ENCODE measurements at regions not wholly inside any gene's neighbourhood (a gene's known extent, or its start where the extent isn't known, plus 50 kb on each side); places are given as distances from the start of the nearest gene placed in this dataset.

DNA sequence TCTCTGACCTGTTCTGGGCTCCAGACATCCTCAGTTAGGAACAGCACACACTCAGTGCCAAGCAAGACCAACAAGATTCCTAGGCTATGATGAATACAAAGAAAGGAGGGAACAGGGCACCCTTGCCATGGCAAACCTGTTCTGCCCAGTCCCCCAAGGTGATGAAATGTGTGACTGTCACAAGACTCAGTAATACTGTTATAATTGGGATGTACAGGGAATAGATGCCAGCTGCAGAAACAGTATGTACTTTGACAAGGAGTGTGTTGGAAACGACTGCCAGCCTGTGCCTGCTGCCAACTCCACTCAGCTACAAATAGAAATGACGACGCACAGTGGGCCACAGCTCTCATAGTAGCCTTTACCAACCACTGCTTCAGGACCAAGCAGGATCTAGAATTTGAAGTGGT lies 453.0 kb downstream of the EFNA5 start:
- WGBS, 2 experiments (ENCODE audit: insufficient coverage in 1 of 2, insufficient read length in 1 of 2), result 90 to 93% methylated on average over 3 of the region's 3 CpGs
- no peaks in the 10 kb centered on the region for H3K4me1 Mint-ChIP-seq
- H3K27me3 ChIP-seq (ENCODE audit: control insufficient read depth, insufficient read depth, low read length, poor library complexity, severe bottlenecking), result no peaks in the 10 kb centered on the region

DNA sequence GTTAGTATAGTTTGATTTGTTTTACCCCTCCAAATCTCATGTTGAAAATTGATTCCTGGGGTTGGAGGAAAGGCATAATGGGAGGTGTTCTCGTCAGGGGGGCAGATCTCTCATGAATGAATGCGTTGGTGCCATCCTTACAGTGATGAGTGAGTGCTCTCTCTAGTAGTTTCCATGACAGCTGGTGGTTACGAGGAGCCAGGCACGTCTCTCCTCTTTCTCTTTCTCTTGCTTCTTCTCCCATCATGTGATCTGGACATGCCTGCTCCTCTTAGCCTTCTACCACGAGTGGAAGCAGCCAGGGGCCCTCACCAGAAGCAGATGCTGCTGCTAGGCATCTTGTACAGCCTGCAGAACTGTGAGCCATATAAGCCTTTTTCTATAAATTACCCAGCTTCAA lies 454.1 kb downstream of the EFNA5 start:
- H3K9me3 ChIP-seq (ENCODE audit: control insufficient read depth, low read length), result no peaks in the 10 kb centered on the region
- no peak overlapping the region for H3K4me3 ChIP-seq (ENCODE audit: low read length)
- Mint-ChIP-seq H3K36me3 (ENCODE audit: low read depth) (no peaks in the 10 kb centered on the region), H3K9me3 (no peaks in the 10 kb centered on the region), H3K27me3 (ENCODE audit: insufficient read depth) (no peaks in the 10 kb centered on the region), H3K4me1 (no peaks in the 10 kb centered on the region), H3K27ac (no peak overlapping the region), H3K4me3 (no peak overlapping the region)
- DNase-seq, result no peak
- TF ChIP-seq, protein P1, sequence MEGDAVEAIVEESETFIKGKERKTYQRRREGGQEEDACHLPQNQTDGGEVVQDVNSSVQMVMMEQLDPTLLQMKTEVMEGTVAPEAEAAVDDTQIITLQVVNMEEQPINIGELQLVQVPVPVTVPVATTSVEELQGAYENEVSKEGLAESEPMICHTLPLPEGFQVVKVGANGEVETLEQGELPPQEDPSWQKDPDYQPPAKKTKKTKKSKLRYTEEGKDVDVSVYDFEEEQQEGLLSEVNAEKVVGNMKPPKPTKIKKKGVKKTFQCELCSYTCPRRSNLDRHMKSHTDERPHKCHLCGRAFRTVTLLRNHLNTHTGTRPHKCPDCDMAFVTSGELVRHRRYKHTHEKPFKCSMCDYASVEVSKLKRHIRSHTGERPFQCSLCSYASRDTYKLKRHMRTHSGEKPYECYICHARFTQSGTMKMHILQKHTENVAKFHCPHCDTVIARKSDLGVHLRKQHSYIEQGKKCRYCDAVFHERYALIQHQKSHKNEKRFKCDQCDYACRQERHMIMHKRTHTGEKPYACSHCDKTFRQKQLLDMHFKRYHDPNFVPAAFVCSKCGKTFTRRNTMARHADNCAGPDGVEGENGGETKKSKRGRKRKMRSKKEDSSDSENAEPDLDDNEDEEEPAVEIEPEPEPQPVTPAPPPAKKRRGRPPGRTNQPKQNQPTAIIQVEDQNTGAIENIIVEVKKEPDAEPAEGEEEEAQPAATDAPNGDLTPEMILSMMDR (conservative IDR thresholded peaks at IDR 0.05), result no peak
- H3K27ac ChIP-seq (ENCODE audit: low read depth, low read length), result no peak overlapping the region
- no peaks in the 10 kb centered on the region for H3K27me3 ChIP-seq (ENCODE audit: control insufficient read depth, insufficient read depth, low read length, poor library complexity, severe bottlenecking)
- WGBS, 2 experiments (ENCODE audit: insufficient coverage in 1 of 2, insufficient read length in 1 of 2), result 78 to 100% methylated on average over 3 to 5 of the region's 5 CpGs
- no peaks in the 10 kb centered on the region for H3K4me1 ChIP-seq (ENCODE audit: control insufficient read depth, insufficient read depth, low read length)
- H3K9ac ChIP-seq (ENCODE audit: extremely low read depth, low read length, poor library complexity, severe bottlenecking), result no peak overlapping the region
- H3K36me3 ChIP-seq (ENCODE audit: control insufficient read depth, insufficient read depth, low read length), result no peaks in the 10 kb centered on the region

More for the DNA sequence above, 453.0 kb downstream of the EFNA5 start:
- Histone ChIP-seq H3K4me1 (ENCODE audit: control insufficient read depth, insufficient read depth, low read length) (no peaks in the 10 kb centered on the region), H3K27ac (ENCODE audit: low read depth, low read length) (no peak overlapping the region), H3K4me3 (ENCODE audit: low read length) (no peak overlapping the region), H3K9me3 (ENCODE audit: control insufficient read depth, low read length) (no peaks in the 10 kb centered on the region), H3K9ac (ENCODE audit: extremely low read depth, low read length, poor library complexity, severe bottlenecking) (no peak overlapping the region), H3K36me3 (ENCODE audit: control insufficient read depth, insufficient read depth, low read length) (no peaks in the 10 kb centered on the region)
- no peak for DNase-seq
- no peaks in the 10 kb centered on the region for H3K27me3 Mint-ChIP-seq (ENCODE audit: insufficient read depth)
- H3K27ac Mint-ChIP-seq, result no peak overlapping the region
- no peak overlapping the region for H3K4me3 Mint-ChIP-seq
- H3K9me3 Mint-ChIP-seq, result no peaks in the 10 kb centered on the region
- H3K36me3 Mint-ChIP-seq (ENCODE audit: low read depth), result no peaks in the 10 kb centered on the region
- TF ChIP-seq, protein P1 (conservative IDR thresholded peaks at IDR 0.05), result no peak

DNA sequence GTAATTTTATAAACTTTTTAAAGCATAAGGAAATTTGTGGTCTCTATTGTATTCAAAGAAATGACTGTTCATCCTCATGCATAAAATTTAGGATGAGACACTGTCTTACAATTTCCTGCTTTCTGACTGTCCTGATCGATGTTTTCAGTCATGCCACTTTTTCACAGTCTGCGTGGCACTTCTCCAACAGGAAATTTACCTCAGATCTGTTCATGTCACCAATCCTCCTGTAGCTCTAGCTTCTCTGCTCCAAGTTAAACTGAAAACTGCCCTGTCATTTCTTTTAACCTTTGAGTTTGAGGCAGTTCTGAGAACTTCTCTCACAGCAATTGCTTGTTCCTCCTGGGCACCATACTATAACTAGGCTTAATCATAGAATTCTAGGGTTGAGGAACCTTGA lies 455.1 kb downstream of the EFNA5 start:
- Histone ChIP-seq H3K27ac (ENCODE audit: low read depth, low read length) (no peak overlapping the region), H3K4me3 (ENCODE audit: low read length) (no peak overlapping the region), H3K9me3 (ENCODE audit: control insufficient read depth, low read length) (no peaks in the 10 kb centered on the region), H3K9ac (ENCODE audit: extremely low read depth, low read length, poor library complexity, severe bottlenecking) (no peak overlapping the region), H3K27me3 (ENCODE audit: control insufficient read depth, insufficient read depth, low read length, poor library complexity, severe bottlenecking) (no peaks in the 10 kb centered on the region), H3K36me3 (ENCODE audit: control insufficient read depth, insufficient read depth, low read length) (no peaks in the 10 kb centered on the region), H3K4me1 (ENCODE audit: control insufficient read depth, insufficient read depth, low read length) (no peaks in the 10 kb centered on the region)
- no peak overlapping the region for H3K27ac Mint-ChIP-seq
- 65 to 72% methylated on average over 2 of the region's 2 CpGs for WGBS, 2 experiments (ENCODE audit: insufficient coverage in 1 of 2, insufficient read length in 1 of 2)
- H3K9me3 Mint-ChIP-seq, result no peaks in the 10 kb centered on the region
- H3K4me3 Mint-ChIP-seq, result no peak overlapping the region
- no peak for DNase-seq
- no peaks in the 10 kb centered on the region for H3K36me3 Mint-ChIP-seq (ENCODE audit: low read depth)
- H3K27me3 Mint-ChIP-seq (ENCODE audit: insufficient read depth), result no peaks in the 10 kb centered on the region
- TF ChIP-seq, protein P1 (conservative IDR thresholded peaks at IDR 0.05), result no peak
- H3K4me1 Mint-ChIP-seq, result no peaks in the 10 kb centered on the region

Data from endodermal cell (in vitro differentiated cells).